ENCODE measurements at regions not wholly inside any gene's neighbourhood (a gene's known extent, or its start where the extent isn't known, plus 50 kb on each side); places are given as distances from the start of the nearest gene placed in this dataset.

DNA sequence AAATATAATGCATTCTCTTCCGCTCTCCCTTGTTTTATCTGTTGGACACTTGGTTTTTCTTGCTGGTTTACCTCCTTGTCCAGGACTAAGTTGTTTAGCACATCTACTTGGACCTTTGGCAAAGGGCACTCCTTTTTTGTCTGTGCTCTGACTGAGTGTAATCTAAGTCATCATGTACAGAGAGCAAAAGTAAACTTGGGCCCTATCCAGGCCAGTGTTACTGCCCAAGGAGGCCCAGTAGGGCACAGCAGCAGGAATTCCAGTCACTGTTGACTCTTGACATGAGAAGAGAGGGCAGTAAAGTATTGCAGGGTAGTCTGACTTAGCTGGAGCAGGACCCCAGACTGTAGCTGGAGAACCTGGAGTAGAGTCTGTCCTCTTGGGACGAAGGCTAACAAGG is 445.5 kb downstream of the ZIC3 start:
- TF ChIP-seq, protein P1, sequence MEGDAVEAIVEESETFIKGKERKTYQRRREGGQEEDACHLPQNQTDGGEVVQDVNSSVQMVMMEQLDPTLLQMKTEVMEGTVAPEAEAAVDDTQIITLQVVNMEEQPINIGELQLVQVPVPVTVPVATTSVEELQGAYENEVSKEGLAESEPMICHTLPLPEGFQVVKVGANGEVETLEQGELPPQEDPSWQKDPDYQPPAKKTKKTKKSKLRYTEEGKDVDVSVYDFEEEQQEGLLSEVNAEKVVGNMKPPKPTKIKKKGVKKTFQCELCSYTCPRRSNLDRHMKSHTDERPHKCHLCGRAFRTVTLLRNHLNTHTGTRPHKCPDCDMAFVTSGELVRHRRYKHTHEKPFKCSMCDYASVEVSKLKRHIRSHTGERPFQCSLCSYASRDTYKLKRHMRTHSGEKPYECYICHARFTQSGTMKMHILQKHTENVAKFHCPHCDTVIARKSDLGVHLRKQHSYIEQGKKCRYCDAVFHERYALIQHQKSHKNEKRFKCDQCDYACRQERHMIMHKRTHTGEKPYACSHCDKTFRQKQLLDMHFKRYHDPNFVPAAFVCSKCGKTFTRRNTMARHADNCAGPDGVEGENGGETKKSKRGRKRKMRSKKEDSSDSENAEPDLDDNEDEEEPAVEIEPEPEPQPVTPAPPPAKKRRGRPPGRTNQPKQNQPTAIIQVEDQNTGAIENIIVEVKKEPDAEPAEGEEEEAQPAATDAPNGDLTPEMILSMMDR (IDR thresholded peaks at IDR 0.05; ENCODE audit: low read depth, low read length) = no peak
- no peak for DNase-seq (ENCODE audit: extremely low read depth, low read depth)

DNA sequence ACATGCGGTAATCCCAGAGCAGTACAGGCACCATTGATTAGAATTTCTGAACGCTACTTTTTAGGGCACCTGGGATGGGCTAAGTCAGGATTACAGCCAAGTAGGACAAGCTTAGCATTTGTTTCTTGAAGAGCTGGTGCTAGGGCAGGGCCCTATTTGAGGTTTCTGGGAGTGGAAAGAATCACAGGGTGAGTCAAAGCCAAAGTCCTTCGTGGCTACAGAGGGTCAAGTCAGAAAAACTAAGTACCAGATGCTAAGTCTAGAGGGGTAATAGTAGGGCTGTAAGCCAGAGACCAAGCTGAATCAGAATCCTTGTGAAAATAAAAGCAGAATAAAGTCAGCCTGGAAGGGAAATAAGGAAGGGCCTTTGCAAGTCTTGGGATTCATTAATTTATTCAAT is 448.6 kb downstream of the ZIC3 start:
- TF ChIP-seq, protein P1 (IDR thresholded peaks at IDR 0.05; ENCODE audit: low read depth, low read length) = no peak
- DNase-seq (ENCODE audit: extremely low read depth, low read depth) = no peak

DNA sequence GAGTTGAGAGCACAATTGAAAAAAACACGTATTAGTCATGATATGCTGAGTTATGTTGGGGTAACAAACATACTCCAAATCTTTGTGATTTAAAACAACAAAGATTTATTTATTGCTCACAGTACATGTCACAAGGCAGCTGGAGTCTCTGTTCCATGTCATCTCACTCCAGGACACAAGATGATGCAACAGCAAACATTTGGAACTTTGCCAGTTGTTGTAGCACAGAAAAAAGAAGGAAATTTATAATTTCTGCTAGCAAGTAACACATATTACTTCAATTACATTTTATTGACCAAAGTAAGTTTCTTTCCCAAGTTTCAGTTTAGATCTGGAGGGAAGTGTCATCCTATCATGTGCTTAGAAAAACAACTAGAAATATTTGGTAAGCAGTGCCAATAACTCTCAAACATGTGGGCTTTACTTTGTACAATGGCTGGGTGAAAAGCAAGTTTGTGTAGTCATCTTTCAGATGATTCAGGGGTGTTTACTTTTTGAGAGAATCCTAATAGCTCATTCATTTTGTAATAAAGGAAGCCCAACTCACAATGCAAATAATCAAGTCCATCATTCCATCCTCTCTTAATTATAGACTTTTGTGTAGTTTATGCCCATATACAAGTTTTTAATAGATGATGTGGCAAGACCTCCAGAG is 452.3 kb downstream of the ZIC3 start:
- TF ChIP-seq, protein P1 (IDR thresholded peaks at IDR 0.05; ENCODE audit: low read depth, low read length) = no peak
- DNase-seq (ENCODE audit: extremely low read depth, low read depth) = no peak

DNA sequence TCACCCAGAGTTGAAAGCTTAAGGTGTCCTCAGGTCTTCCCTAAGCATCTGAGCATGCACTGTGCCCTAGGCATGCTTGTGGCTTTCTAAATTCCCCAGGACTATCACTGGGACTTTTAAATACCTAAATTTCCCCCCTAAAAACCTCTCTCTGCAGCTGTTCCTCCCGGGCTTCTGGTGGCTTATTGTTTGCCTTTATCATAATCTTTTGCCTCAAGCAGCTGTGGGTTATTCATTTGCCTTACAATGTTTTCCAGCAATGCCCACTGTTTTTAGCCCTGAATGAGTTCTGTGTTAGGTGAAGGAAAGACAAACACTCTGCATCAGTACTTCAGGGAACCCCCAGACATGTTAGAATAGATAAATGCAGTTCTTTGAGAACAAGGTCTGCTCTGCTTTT is 455.0 kb downstream of the ZIC3 start:
- TF ChIP-seq, protein P1 (IDR thresholded peaks at IDR 0.05; ENCODE audit: low read depth, low read length) = no peak
- no peak for DNase-seq (ENCODE audit: extremely low read depth, low read depth)

DNA sequence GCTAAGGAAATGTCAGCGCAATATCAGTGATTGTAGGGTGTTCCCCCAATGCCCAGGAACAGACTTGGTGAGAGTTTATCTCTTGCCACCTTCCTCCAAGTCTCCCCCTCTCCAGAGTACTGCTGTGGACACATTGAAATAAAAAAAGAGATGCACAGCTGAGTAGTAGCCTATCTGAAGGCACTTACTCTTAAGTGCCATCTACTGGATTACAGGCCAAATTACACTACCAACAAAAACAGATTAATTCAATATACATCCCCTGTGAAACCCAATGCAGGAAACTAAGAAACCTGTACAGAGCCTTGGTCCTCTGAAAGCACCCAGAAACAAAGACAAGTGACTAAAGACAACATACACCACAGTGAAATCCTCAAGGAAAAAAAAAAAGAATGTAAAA is 460.3 kb downstream of the ZIC3 start:
- TF ChIP-seq, protein P1 (IDR thresholded peaks at IDR 0.05; ENCODE audit: low read depth, low read length) = peak; percentile 34
- DNase-seq (ENCODE audit: extremely low read depth, low read depth) = no peak

DNA sequence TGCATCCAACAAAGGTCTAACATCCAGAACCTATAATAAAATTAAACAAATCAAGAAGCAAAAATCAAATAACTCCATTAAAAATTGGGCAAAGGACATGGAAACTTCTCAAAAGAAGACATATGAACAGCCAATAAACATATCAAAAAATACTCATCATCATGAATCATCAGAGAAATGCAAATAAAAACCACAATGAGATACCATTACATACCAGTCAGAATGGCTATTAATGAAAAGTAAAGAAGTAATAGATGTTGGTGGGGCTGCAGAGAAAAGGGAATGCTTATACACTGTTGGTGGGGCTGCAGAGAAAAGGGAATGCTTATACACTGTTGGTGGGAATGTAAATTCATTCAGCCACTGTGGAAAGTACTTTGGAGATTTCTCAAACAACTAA is 465.8 kb downstream of the ZIC3 start:
- no peak for DNase-seq (ENCODE audit: extremely low read depth, low read depth)

DNA sequence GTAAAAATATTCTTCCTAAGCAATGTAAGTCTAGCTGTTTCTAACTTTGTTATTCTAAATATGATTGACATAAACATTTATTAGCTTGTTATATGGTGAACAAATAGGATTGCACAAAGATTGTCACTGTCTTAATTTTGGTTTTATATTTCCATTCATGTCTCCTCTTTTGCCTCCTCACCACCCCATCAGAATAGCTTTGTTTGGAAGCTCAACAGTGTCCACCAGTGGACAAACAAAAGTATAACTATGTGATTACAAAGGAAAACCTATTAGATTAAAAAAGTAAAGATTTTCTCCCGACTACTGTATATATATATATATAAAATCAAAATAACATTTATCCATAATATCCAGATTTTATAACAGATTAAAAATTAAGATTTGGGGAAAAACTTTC is 468.2 kb downstream of the ZIC3 start:
- DNase-seq (ENCODE audit: extremely low read depth, low read depth) = no peak
- TF ChIP-seq, protein P1 (IDR thresholded peaks at IDR 0.05; ENCODE audit: low read depth, low read length) = no peak

More for the DNA sequence above, 465.8 kb downstream of the ZIC3 start:
- TF ChIP-seq, protein P1 (IDR thresholded peaks at IDR 0.05; ENCODE audit: low read depth, low read length) = no peak
